GM12875 (cell line): ENCODE measurements at regions not wholly inside any gene's neighbourhood (a gene's known extent, or its start where the extent isn't known, plus 50 kb on each side); places are given as distances from the start of the nearest gene placed in this dataset.

Source experiments
- H3K4me3 ChIP-seq: one replicate; pipeline ENCODE4 v1.5.1; 2011; ENCODE audit warnings: low read depth, low read length, control low read depth
- TF ChIP-seq, protein P1 (sequence below): IDR thresholded peaks from 2 replicates; pipeline ENCODE4 v1.5.1; 2011; ENCODE audit warnings: low read depth, mild to moderate bottlenecking, control low read depth, inconsistent platforms, low read length, moderate library complexity, borderline replicate concordance; ENCODE audit not compliant: insufficient read depth

GRCh38 chr12:89237763-89238162 lies 114.5 kb downstream of the DUSP6 start:
- TF ChIP-seq, protein P1, sequence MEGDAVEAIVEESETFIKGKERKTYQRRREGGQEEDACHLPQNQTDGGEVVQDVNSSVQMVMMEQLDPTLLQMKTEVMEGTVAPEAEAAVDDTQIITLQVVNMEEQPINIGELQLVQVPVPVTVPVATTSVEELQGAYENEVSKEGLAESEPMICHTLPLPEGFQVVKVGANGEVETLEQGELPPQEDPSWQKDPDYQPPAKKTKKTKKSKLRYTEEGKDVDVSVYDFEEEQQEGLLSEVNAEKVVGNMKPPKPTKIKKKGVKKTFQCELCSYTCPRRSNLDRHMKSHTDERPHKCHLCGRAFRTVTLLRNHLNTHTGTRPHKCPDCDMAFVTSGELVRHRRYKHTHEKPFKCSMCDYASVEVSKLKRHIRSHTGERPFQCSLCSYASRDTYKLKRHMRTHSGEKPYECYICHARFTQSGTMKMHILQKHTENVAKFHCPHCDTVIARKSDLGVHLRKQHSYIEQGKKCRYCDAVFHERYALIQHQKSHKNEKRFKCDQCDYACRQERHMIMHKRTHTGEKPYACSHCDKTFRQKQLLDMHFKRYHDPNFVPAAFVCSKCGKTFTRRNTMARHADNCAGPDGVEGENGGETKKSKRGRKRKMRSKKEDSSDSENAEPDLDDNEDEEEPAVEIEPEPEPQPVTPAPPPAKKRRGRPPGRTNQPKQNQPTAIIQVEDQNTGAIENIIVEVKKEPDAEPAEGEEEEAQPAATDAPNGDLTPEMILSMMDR = no peak
- H3K4me3 ChIP-seq = no peak overlapping the region

GRCh38 chr12:89236748-89237383 lies 115.4 kb downstream of the DUSP6 start:
- TF ChIP-seq, protein P1 = no peak
- no peak overlapping the region for H3K4me3 ChIP-seq

- no peak overlapping the region for H3K4me3 ChIP-seq
- TF ChIP-seq, protein P1 = no peak
Measured at GRCh38 chr12:89236237-89236636, 116.1 kb downstream of the DUSP6 start.

GRCh38 chr12:89235189-89235993 lies 116.9 kb downstream of the DUSP6 start:
- TF ChIP-seq, protein P1 = no peak
- no peak overlapping the region for H3K4me3 ChIP-seq

DNA sequence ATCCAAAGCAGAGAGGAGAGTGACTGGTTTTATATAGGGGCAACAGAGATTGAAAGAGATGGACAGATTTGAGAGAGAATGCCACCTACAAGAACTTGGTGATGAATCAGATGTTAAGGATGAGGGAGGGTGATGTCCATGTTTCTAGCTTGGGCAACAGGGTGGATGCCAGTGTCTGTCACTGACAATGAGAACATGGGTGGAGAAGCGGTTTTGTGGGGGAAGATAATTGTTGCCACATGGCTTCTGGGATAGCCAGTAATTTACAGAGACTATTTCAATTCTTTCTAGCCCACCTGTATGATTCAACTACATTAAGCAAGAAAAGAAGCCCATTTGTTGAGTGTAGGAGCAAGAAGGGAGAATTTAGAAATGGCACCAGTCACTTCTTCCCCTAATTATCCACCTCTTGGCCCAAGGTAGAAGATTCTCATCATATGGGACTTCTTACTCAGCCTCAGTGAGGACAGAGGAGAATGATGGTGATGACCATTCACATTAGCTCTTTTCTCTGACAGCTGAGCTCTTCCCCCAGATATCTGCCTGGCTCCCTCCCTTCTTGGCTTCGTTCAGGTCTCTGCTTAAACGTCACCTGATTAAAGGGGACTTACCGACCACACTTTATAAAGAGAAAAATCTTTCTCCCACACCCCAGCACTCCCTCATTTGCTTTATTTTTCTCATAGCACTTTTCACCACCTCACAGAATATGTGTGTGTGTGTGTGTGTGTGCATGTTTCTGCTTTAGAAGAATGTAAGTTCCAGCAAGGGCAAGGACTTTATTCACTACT lies 117.8 kb downstream of the DUSP6 start:
- TF ChIP-seq, protein P1 = no peak
- H3K4me3 ChIP-seq = no peak overlapping the region

DNA sequence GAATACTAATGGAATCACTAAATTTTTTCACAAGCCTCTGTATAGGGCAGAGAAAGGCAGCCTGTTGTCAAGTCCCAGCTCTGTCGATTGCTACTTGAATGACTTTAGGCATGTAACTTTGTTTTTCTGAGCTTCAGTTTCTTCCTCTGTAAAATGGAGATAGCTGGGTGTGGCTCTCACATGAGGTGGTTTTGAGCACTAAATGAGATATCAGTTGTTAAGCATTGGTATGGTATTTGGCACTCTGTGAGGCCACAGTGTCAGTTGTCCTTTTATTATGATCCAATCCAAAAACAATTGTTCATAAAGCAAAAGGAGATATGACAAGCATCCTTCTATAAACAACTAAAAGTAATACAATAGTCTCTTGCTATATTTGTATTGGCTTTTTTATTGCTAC lies 120.6 kb downstream of the DUSP6 start:
- TF ChIP-seq, protein P1 = no peak

More for the DNA sequence above, 120.6 kb downstream of the DUSP6 start:
- no peak overlapping the region for H3K4me3 ChIP-seq
